Mesendoderm (in vitro differentiated cells): ENCODE measurements at regions not wholly inside any gene's neighbourhood (a gene's known extent, or its start where the extent isn't known, plus 50 kb on each side); places are given as distances from the start of the nearest gene placed in this dataset.

ENCODE experiments used
- DNase-seq: peaks from one replicate; pipeline ENCODE4 v3.0.0; 2013
- H2AK5ac ChIP-seq: 2 replicates; pipeline ENCODE4 v1.6.1; 2013; ENCODE audit warnings: low read length, inconsistent platforms
- H2BK120ac ChIP-seq: 2 replicates; pipeline ENCODE4 v1.6.1; 2013; ENCODE audit warnings: low read depth, mild to moderate bottlenecking, low read length, moderate library complexity, mixed read lengths
- H2BK15ac ChIP-seq: replicated peaks from 2 replicates; pipeline ENCODE4 v1.6.1; 2013; ENCODE audit warnings: low read depth, mild to moderate bottlenecking, moderate library complexity
- H2BK5ac ChIP-seq: 2 replicates; pipeline ENCODE4 v1.6.1; 2013; ENCODE audit warnings: low read length, inconsistent platforms
- H3K18ac ChIP-seq: 2 replicates; pipeline ENCODE4 v1.6.1; 2013; ENCODE audit warnings: mild to moderate bottlenecking, low read length, mixed read lengths
- H3K23ac ChIP-seq: one replicate; pipeline ENCODE4 v1.6.1; 2013; ENCODE audit warnings: low read length
- H3K27ac ChIP-seq: 2 replicates; pipeline ENCODE4 v1.5.1; 2013; ENCODE audit warnings: low read depth, mild to moderate bottlenecking, inconsistent platforms, low read length, moderate library complexity
- H3K27me3 ChIP-seq: 2 replicates; pipeline ENCODE4 v1.6.1; 2013; ENCODE audit warnings: low read length, control low read depth, mild to moderate bottlenecking, inconsistent platforms; ENCODE audit not compliant: insufficient read depth, poor library complexity
- H3K36me3 ChIP-seq: 2 replicates; pipeline ENCODE4 v1.6.1; 2013; ENCODE audit warnings: low read length, inconsistent platforms; ENCODE audit not compliant: control insufficient read depth, insufficient read depth
- H3K4ac ChIP-seq: one replicate; pipeline ENCODE4 v1.6.1; 2013; ENCODE audit warnings: low read depth, mild to moderate bottlenecking, low read length, moderate library complexity
- H3K4me1 ChIP-seq: 2 replicates; pipeline ENCODE4 v1.6.1; 2013; ENCODE audit warnings: low read depth, low read length, inconsistent platforms; ENCODE audit not compliant: control insufficient read depth
- H3K4me2 ChIP-seq: 2 replicates; pipeline ENCODE4 v1.6.1; 2013; ENCODE audit warnings: low read length
- H3K4me3 ChIP-seq: 2 replicates; pipeline ENCODE4 v1.5.1; 2013; ENCODE audit warnings: mild to moderate bottlenecking, low read length
- H3K56ac ChIP-seq: one replicate; pipeline ENCODE4 v1.6.1; 2013; ENCODE audit warnings: low read length
- H3K79me1 ChIP-seq: 2 replicates; pipeline ENCODE4 v1.6.1; 2013; ENCODE audit warnings: low read length, inconsistent platforms
- H3K79me2 ChIP-seq: 2 replicates; pipeline ENCODE4 v1.6.1; 2013; ENCODE audit warnings: mild to moderate bottlenecking, low read length; ENCODE audit not compliant: control insufficient read depth, insufficient read depth
- H3K9ac ChIP-seq: 2 replicates; pipeline ENCODE4 v1.6.1; 2013; ENCODE audit warnings: low read length, inconsistent platforms
- H4K5ac ChIP-seq: one replicate; pipeline ENCODE4 v1.6.1; 2013; ENCODE audit warnings: low read length
- H4K8ac ChIP-seq: one replicate; pipeline ENCODE4 v1.6.1; 2013; ENCODE audit warnings: low read depth, mild to moderate bottlenecking, control low read depth, low read length, moderate library complexity
- WGBS: extraction: QIAGEN DNeasy Blood & Tissue Kit; methylation state at CpG from one replicate; pipeline ENCODE4 v1.1.7; 2013; ENCODE audit warnings: low lambda C conversion rate, missing lambda C conversion rate; ENCODE audit not compliant: insufficient coverage; ENCODE audit errors: extremely low coverage; 5-methylcytosine and 5-hydroxymethylcytosine counted together

- DNase-seq: no peak
- Histone ChIP-seq H3K4me2 (no peak overlapping the region), H3K36me3 (no peaks in the 10 kb centered on the region), H2AK5ac (no peak overlapping the region), H3K9ac (no peak overlapping the region), H3K4me3 (no peak overlapping the region), H2BK120ac (no peak overlapping the region), H3K27me3 (no peaks in the 10 kb centered on the region), H3K18ac (no peak overlapping the region), H3K4me1 (no peaks in the 10 kb centered on the region), H3K23ac (no peak overlapping the region), H4K5ac (no peak overlapping the region), H3K79me2 (no peaks in the 10 kb centered on the region), H2BK5ac (no peak overlapping the region), H4K8ac (no peak overlapping the region), H3K79me1 (no peaks in the 10 kb centered on the region), H3K56ac (no peak overlapping the region), H3K27ac (no peak overlapping the region), H2BK15ac (no peak overlapping the region), H3K4ac (no peak overlapping the region)
- WGBS: no CpG with 5 or more reads among the region's 6 CpGs
Observed at GRCh38 chr20:46807998-46808397, 86.6 kb upstream of the EYA2 start.

DNA sequence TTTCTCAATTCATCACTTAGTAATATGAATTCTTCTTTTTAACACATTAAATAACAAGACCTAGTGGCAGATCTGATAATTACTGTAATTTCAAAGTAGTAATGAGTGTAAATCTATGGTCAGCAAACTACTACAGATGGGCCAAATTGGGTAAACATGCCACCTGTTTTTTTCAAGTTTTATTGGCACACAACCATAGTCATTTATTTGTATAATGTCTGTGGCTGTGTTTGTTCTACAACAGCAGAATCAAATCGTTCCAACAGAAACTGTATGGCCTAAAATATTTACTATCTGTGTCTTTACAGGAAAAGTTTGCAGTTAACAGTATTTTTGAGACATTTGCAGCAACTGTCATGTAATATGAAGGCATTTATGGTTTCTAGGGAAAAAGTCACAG is 86.1 kb upstream of the EYA2 start:
- Histone ChIP-seq H3K4me2 (no peak overlapping the region), H3K56ac (no peak overlapping the region), H3K79me2 (no peaks in the 10 kb centered on the region), H2BK120ac (no peak overlapping the region), H2AK5ac (no peak overlapping the region), H3K36me3 (no peaks in the 10 kb centered on the region), H3K4me1 (no peaks in the 10 kb centered on the region), H2BK15ac (no peak overlapping the region), H3K27me3 (no peaks in the 10 kb centered on the region), H3K18ac (no peak overlapping the region), H4K5ac (no peak overlapping the region), H3K27ac (no peak overlapping the region), H3K4ac (no peak overlapping the region), H3K23ac (no peak overlapping the region), H3K4me3 (no peak overlapping the region), H3K79me1 (no peaks in the 10 kb centered on the region), H2BK5ac (no peak overlapping the region), H3K9ac (no peak overlapping the region), H4K8ac (no peak overlapping the region)
- WGBS: no CpG with 5 or more reads among the region's 1 CpG
- no peak for DNase-seq

- Histone ChIP-seq H3K4me1 (no peaks in the 10 kb centered on the region), H4K8ac (no peak overlapping the region)
- no CpG with 5 or more reads among the region's 12 CpGs for WGBS
Observed at GRCh38 chr20:46809706-46810360, 84.8 kb upstream of the EYA2 start.

DNA sequence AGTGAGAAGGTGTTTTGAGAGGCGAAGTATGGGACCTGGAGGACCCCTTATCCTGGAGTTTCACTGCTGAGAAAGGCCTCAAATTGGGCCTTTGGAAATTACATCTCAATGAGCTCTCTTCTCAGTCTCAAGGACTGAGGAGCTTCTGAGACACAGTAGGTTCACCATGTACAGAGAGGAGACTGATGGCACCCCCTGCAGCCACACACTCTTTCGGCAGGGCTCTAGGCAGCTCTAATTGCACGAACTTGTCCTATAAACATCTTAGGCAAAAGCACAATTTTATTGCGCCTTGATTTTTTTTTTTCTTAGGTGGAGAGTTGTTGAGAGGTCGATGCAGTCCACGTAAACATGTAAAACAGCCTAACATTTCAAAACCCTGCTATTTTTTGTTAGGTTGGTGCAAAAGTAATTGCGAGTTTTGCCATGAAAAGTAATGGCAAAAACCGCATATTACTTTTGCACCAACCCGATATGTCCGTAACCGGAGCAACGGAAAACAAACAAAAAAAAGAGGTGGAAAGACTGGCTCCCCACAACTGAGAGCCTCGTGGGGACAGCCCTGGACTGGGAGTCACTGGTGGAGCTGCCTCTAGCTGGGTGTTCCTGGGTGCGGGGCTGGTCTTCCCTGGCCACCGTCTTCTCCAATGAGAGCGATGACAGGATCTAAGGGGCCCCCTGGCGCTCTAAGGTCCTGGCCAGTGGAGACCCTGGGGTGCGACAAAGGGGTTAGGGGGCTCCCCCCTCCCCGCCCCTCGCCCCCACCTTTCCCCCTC is 84.0 kb upstream of the EYA2 start:
- H4K5ac ChIP-seq: no peak overlapping the region
- no peak overlapping the region for H3K4ac ChIP-seq
- no peak overlapping the region for H3K9ac ChIP-seq
- no peak overlapping the region for H2AK5ac ChIP-seq
- DNase-seq: no peak
- no peak overlapping the region for H2BK120ac ChIP-seq
- no peaks in the 10 kb centered on the region for H3K4me1 ChIP-seq
- no CpG with 5 or more reads among the region's 20 CpGs for WGBS
- no peak overlapping the region for H3K18ac ChIP-seq
- no peaks in the 10 kb centered on the region for H3K79me1 ChIP-seq
- no peak overlapping the region for H3K4me3 ChIP-seq
- no peak overlapping the region for H3K4me2 ChIP-seq
- H2BK15ac ChIP-seq: no peak overlapping the region
- no peak overlapping the region for H4K8ac ChIP-seq
- H3K79me2 ChIP-seq: no peaks in the 10 kb centered on the region
- no peak overlapping the region for H2BK5ac ChIP-seq
- no peaks in the 10 kb centered on the region for H3K36me3 ChIP-seq
- no peak overlapping the region for H3K23ac ChIP-seq
- no peak overlapping the region for H3K27ac ChIP-seq
- no peak overlapping the region for H3K56ac ChIP-seq
- H3K27me3 ChIP-seq: no peaks in the 10 kb centered on the region

More at GRCh38 chr20:46809706-46810360, 84.8 kb upstream of the EYA2 start:
- Histone ChIP-seq H2BK120ac (no peak overlapping the region), H4K5ac (no peak overlapping the region), H3K56ac (no peak overlapping the region), H3K9ac (no peak overlapping the region), H3K79me2 (no peaks in the 10 kb centered on the region), H2BK15ac (no peak overlapping the region), H3K36me3 (no peaks in the 10 kb centered on the region), H2BK5ac (no peak overlapping the region), H3K23ac (no peak overlapping the region), H2AK5ac (no peak overlapping the region), H3K4me3 (no peak overlapping the region), H3K27me3 (no peaks in the 10 kb centered on the region), H3K18ac (no peak overlapping the region), H3K4me2 (no peak overlapping the region), H3K4ac (no peak overlapping the region), H3K27ac (no peak overlapping the region), H3K79me1 (no peaks in the 10 kb centered on the region)
- no peak for DNase-seq

- Histone ChIP-seq H3K36me3 (no peaks in the 10 kb centered on the region), H4K5ac (no peak overlapping the region), H3K4me2 (no peak overlapping the region), H2BK5ac (no peak overlapping the region), H3K27ac (no peak overlapping the region), H4K8ac (no peak overlapping the region), H3K27me3 (no peaks in the 10 kb centered on the region), H3K56ac (no peak overlapping the region), H3K4ac (no peak overlapping the region), H3K79me2 (no peaks in the 10 kb centered on the region), H2BK120ac (no peak overlapping the region), H3K23ac (no peak overlapping the region), H2BK15ac (no peak overlapping the region), H3K18ac (peak overlapping the region; percentile 11), H3K4me3 (no peak overlapping the region), H3K79me1 (no peaks in the 10 kb centered on the region), H3K4me1 (no peaks in the 10 kb centered on the region), H3K9ac (no peak overlapping the region), H2AK5ac (no peak overlapping the region)
- no CpG with 5 or more reads among the region's 54 CpGs for WGBS
- no peak for DNase-seq
Observed at GRCh38 chr20:46811224-46812084, 83.2 kb upstream of the EYA2 start.
